NK-92 (cell line): ENCODE measurements at regions not wholly inside any gene's neighbourhood (a gene's known extent, or its start where the extent isn't known, plus 50 kb on each side); places are given as distances from the start of the nearest gene placed in this dataset.
"Not testable (repeated sequence)": the region's sequence is repeated elsewhere in the genome, so short reads cannot be mapped to it uniquely, and the experiment has no call there.

Experiments used
- DNase-seq: peaks from one replicate; lab custom pipeline; 2025; ENCODE audit not compliant: unreplicated experiment; lab: John Stamatoyannopoulos, UW

- no peak for DNase-seq
Observed at GRCh38 chr20:4635781-4636180, 50.5 kb upstream of the PRNP start.

GRCh38 chr20:4635342-4635741, 50.9 kb upstream of the PRNP start:
- DNase-seq, result no peak

- DNase-seq, result no peak
Observed at GRCh38 chr20:4633780-4634179, 52.5 kb upstream of the PRNP start.

GRCh38 chr20:4633379-4633778, 52.9 kb upstream of the PRNP start:
- DNase-seq, result no peak

- DNase-seq, result no peak
Observed at GRCh38 chr20:4632876-4633275, 53.4 kb upstream of the PRNP start.

GRCh38 chr20:4626228-4626627, 60.0 kb upstream of the PRNP start:
- DNase-seq, result no peak

GRCh38 chr20:4625687-4626086, 60.6 kb upstream of the PRNP start:
- no peak for DNase-seq

- DNase-seq, result not testable (repeated sequence)
Observed at GRCh38 chr20:4624675-4625336, 61.5 kb upstream of the PRNP start.

GRCh38 chr20:4619144-4619543, 67.1 kb upstream of the PRNP start:
- not testable (repeated sequence) for DNase-seq

- no peak for DNase-seq
Observed at GRCh38 chr20:4617484-4617883, 68.8 kb upstream of the PRNP start.

- DNase-seq, result no peak
Observed at GRCh38 chr20:4617019-4617418, 69.2 kb upstream of the PRNP start.

- DNase-seq, result peak; percentile 10
Observed at GRCh38 chr20:4613718-4614620, 72.3 kb upstream of the PRNP start.

- DNase-seq, result no peak
Observed at GRCh38 chr20:4613184-4613583, 73.1 kb upstream of the PRNP start.

- no peak for DNase-seq
Observed at GRCh38 chr20:4610871-4611270, 75.4 kb upstream of the PRNP start.

GRCh38 chr20:4609511-4609910, 76.7 kb upstream of the PRNP start:
- DNase-seq, result no peak

GRCh38 chr20:4608861-4609260, 77.4 kb upstream of the PRNP start:
- DNase-seq, result no peak

GRCh38 chr20:4607287-4607713, 79.0 kb upstream of the PRNP start:
- DNase-seq, result no peak

GRCh38 chr20:4606051-4606450, 80.2 kb upstream of the PRNP start:
- DNase-seq, result no peak

GRCh38 chr20:4605166-4605565, 81.1 kb upstream of the PRNP start:
- DNase-seq, result no peak

- no peak for DNase-seq
Observed at GRCh38 chr20:4604580-4604979, 81.7 kb upstream of the PRNP start.

- DNase-seq, result no peak
Observed at GRCh38 chr20:4603724-4604123, 82.5 kb upstream of the PRNP start.

- no peak for DNase-seq
Observed at GRCh38 chr20:4602297-4602631, 84.0 kb upstream of the PRNP start.
